ENCODE measurements at regions not wholly inside any gene's neighbourhood (a gene's known extent, or its start where the extent isn't known, plus 50 kb on each side); places are given as distances from the start of the nearest gene placed in this dataset.

DNA sequence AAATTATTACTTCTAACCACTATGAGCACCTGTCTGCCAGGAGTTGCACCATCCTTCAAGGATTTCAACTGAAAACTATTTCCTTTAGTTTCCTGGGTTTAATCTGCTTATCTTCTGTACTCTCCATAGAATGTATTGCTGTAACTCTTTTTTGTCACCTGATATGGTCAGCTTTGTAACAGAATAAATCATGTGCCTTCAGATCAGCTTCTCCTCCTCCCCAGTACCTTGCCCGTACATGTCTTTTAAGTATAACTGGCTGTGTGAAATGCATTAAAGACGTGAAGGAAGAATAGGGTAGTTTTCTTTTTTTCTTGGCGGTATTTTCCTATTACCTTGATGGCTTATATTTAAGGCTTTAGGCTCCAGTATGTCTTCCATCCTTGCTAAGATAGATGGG, 200.3 kb upstream of the NAV3 start:
- FAIRE-seq (no peak), DNase-seq (ENCODE audit: low spot score) (no peak)

DNA sequence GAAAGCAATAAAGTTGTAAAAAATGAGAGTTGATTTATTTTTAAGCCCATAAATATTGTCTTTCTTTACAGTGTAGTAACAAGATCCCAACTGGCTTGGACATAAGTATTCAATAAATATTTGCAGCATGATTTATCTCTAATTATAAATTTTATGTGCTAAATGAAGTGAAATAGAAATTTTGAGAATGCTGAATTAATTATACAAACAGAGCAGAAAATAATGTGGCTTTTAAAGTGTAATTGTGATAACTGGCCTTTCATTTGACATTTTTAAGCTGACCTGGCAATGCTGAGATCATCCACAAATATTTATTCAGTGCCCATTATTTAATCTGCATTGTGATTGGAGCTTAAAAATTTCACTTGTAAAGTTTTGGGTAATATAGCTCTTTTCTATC, 201.6 kb upstream of the NAV3 start:
- DNase-seq (ENCODE audit: low spot score) (no peak), FAIRE-seq (no peak)

DNA sequence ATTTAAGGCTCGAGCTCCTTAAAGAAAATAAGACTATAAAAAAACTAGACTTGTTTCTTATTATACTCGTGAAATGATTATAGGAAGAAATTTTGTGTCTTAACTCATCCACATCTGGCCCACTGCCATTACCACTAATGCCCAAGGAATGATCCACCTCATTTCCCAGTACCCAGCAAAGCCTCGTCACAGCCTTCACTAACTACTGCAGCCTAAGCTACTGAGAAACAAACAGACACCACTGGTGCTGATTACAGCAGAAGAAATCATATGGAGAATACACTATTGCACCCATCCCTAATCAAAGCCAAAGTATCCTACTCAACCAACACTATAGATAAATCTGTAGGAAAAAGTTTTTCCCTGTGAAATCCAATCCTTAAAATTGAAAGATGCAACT, 205.3 kb upstream of the NAV3 start:
- DNase-seq (ENCODE audit: low spot score) = peak; percentile 46
- FAIRE-seq = no peak

DNA sequence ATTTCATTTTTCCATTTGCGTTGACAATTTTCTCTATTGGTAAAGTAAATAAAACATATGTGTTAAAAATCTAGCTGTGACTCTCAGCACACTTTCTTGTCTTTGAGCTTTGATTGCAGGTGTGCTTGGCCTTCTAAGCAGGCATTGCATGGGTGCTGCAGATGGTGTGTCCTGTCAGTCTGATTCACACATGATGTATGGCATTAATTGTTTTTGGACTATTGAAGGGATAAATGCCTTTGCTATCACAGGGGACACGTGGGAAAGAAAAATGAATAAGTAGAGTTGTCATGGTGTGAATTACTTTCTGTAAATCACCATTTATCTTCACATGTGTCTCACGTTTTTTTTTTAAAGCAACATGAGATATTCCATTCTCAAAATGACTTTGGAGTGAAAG, 211.3 kb upstream of the NAV3 start:
- no peak for FAIRE-seq
- no peak for DNase-seq (ENCODE audit: low spot score)

- FAIRE-seq (no peak), DNase-seq (ENCODE audit: low spot score) (no peak)
These were observed 212.9 kb upstream of the NAV3 start for GRCh38 chr12:77617818-77618217.

GRCh38 chr12:77615332-77615731, 215.4 kb upstream of the NAV3 start:
- no peak for DNase-seq (ENCODE audit: low spot score)
- FAIRE-seq = no peak

DNA sequence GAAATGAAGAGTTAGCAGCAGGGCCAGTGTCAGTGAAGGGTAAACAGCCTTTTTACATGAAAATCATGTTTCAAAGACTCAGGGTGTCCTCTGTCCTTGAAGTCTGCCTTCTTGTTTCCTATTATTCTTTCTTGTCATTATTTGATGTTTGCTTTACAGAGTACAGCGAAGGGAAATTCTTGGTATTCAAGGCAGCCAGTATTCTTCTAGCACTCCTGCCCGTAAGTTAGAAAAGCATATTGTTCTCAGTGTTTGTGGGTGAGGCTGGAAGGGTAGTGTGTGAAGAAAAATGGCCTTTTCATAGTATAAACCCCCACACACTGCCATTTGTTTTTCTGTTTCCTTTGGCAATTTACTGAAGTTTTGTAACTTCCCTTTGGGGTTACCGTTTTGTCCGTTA, 217.3 kb upstream of the NAV3 start:
- FAIRE-seq (no peak), DNase-seq (ENCODE audit: low spot score) (no peak)

DNA sequence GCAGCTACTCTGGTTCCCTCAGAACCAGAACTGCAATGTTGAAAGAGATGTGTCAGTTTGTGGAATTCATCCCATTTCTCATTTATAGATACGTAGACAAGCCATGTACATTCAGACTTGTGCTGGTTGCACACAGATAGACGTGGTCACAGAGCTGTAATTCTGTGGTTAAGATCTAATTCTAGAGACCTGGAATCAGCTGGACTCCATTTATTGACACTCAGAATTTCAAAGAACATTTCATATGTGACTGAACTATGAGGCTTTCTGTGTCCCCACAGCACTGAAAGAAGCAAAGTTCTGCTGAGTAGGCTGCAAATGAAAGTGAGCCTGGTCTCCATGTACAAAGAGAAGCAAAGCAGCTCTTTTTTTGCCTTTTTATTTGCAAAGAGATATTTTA, 220.2 kb upstream of the NAV3 start:
- FAIRE-seq = no peak
- DNase-seq (ENCODE audit: low spot score) = no peak

GRCh38 chr12:77609016-77609415, 221.7 kb upstream of the NAV3 start:
- no peak for FAIRE-seq
- DNase-seq (ENCODE audit: low spot score) = no peak

- DNase-seq (ENCODE audit: low spot score) = no peak
- no peak for FAIRE-seq
These were observed 222.3 kb upstream of the NAV3 start for GRCh38 chr12:77608271-77608824.

GRCh38 chr12:77606348-77606747, 224.3 kb upstream of the NAV3 start:
- DNase-seq (ENCODE audit: low spot score) (no peak), FAIRE-seq (no peak)

- FAIRE-seq (no peak), DNase-seq (ENCODE audit: low spot score) (no peak)
These were observed 226.7 kb upstream of the NAV3 start for GRCh38 chr12:77603946-77604345.

DNA sequence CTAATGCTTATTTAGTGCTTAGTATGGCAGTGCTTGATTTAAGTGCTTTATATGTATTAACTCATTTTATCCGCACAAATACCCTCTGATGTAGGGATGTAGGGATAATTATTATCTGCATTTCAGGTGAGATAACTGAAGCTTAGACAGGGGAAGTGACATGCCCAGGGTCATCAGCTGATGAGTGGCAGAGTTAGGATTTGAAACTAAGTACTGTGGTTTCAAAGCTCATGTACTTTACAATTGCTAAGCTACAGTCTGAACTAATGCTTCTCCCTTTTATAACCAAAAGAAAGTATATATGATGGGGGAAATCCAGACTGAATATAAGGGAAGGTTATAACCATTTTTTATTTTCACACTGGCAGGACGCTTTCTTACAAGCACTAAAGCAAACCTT, 229.6 kb upstream of the NAV3 start:
- no peak for FAIRE-seq
- DNase-seq (ENCODE audit: low spot score) = no peak

DNA sequence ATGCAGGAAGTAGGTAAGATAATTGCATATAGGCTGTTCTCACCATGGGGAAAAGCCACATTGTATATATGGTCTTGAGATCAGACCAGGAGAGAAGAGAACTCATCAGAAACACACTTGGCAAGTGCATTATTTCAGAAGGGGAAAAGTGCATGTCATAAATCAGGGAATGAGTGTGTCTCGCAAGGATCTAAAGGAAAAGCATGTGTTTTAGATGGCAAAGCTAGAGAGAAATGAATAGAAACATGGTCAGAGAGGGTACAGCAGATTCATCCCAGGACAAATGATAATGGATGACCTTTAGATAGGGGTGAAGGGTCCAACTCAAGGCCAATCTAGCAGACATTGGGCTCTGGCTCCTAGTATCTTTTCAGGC, 230.2 kb upstream of the NAV3 start:
- FAIRE-seq (no peak), DNase-seq (ENCODE audit: low spot score) (no peak)

- DNase-seq (ENCODE audit: low spot score) (no peak), FAIRE-seq (no peak)
These were observed 230.8 kb upstream of the NAV3 start for GRCh38 chr12:77599782-77600467.

DNA sequence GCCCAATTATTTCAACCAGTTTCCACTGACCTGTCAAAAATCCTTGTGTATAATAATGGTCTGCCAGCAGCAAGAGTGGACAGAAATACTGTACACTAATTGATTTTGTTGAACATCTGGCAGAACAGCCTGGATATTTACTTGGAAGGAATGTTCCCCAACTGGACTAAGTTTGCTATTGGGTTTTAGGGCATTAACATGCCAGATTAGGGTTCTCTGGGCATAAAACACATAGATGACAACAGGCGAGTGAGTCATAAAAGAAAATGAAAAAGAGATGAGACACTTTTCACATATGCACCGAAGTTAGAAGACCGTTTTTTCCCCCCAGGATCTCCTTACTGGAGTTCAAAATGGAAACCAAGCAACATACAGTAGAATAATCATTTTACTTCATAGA, 236.3 kb upstream of the NAV3 start:
- DNase-seq (ENCODE audit: low spot score) (no peak), FAIRE-seq (no peak)

GRCh38 chr12:77592836-77593235, 237.9 kb upstream of the NAV3 start:
- no peak for DNase-seq (ENCODE audit: low spot score)
- FAIRE-seq = no peak

GRCh38 chr12:77591959-77592743, 238.5 kb upstream of the NAV3 start:
- no peak for FAIRE-seq
- DNase-seq (ENCODE audit: low spot score) = no peak

- FAIRE-seq (no peak), DNase-seq (ENCODE audit: low spot score) (no peak)
These were observed 240.4 kb upstream of the NAV3 start for GRCh38 chr12:77590306-77590705.

DNA sequence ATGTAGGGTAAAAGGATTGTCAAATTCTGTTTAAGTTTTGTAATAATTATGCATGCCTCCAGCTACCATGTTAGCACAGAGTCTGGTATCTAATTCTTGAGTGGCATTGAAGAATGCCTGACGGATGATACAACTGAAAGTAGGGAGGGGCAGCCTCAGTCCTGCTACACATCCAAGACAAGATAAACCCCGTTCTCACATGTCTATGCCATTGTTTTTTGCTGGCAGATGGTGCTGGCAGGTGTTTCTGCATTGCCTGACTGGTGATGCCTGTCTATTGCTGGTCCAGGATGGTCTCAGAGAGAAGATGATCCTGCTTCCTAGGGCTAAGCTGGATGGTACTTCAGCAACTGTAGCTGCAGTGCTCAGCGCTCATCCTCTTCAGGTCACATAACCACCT, 245.8 kb upstream of the NAV3 start:
- no peak for FAIRE-seq
- no peak for DNase-seq (ENCODE audit: low spot score)

DNA sequence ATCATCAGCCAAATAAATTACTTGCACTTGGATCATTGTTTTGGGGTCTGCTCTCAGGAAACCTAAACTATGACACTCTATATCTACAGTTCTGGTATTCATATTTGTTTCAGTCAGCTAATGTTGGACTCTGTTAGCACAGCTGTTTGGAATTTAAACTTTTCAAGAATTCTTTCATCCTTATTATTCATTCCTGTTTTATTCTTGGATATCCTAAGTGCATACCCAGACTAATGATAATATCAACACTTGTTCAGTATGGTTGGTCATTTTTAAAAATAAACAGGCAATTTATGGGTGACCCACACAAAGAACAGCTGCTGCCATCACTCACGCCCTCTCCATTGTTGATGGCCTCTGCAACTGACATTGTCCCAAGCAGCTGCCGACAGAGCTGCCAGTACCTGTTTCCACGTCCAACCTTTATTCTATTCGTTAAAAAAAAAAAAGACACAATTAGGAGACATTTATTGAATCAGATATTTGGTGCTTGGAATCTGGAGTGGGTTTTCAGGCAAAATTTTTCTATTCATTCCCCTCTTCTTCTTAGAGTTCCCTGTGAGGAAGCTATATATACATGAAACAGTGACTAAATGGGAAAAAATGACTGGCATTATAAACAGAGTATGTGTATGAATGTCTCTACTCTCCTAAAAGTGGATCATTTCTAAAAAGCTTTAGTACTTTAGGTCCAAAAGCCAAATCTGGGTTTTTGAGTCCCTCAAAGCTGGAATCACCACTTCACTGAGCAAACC, 252.1 kb upstream of the NAV3 start:
- FAIRE-seq (no peak), DNase-seq (ENCODE audit: low spot score) (no peak)

DNA sequence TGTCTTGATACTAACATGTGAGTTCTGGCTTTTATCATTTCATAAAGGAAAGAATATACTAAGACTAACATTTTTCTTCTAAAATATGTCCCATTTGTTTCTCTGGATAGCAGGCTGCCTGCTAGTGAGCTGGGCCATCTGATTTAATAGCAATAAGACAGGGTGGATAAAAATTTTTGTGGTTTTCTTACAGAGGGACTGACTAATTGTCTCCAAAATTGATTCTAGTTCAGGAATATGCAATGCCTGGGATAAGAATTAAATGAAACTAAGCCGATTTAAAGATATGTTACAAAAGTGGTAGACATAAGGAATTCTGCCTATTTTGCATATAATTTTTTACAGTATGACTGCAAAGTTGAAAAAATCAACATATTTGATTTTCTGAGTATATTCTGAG, 252.9 kb upstream of the NAV3 start:
- FAIRE-seq = no peak
- no peak for DNase-seq (ENCODE audit: low spot score)
